ENCODE measurements at regions not wholly inside any gene's neighbourhood (a gene's known extent, or its start where the extent isn't known, plus 50 kb on each side); places are given as distances from the start of the nearest gene placed in this dataset.

- H3K27ac ChIP-seq = no peak overlapping the region
- TF ChIP-seq, protein P1, sequence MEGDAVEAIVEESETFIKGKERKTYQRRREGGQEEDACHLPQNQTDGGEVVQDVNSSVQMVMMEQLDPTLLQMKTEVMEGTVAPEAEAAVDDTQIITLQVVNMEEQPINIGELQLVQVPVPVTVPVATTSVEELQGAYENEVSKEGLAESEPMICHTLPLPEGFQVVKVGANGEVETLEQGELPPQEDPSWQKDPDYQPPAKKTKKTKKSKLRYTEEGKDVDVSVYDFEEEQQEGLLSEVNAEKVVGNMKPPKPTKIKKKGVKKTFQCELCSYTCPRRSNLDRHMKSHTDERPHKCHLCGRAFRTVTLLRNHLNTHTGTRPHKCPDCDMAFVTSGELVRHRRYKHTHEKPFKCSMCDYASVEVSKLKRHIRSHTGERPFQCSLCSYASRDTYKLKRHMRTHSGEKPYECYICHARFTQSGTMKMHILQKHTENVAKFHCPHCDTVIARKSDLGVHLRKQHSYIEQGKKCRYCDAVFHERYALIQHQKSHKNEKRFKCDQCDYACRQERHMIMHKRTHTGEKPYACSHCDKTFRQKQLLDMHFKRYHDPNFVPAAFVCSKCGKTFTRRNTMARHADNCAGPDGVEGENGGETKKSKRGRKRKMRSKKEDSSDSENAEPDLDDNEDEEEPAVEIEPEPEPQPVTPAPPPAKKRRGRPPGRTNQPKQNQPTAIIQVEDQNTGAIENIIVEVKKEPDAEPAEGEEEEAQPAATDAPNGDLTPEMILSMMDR (IDR thresholded peaks at IDR 0.05) = no peak
- no peak for DNase-seq (ENCODE audit: low spot score)
- H3K4me3 ChIP-seq = no peak overlapping the region
Observed at GRCh38 chr5:124052201-124052600, 540.2 kb downstream of the CSNK1G3 start.

DNA sequence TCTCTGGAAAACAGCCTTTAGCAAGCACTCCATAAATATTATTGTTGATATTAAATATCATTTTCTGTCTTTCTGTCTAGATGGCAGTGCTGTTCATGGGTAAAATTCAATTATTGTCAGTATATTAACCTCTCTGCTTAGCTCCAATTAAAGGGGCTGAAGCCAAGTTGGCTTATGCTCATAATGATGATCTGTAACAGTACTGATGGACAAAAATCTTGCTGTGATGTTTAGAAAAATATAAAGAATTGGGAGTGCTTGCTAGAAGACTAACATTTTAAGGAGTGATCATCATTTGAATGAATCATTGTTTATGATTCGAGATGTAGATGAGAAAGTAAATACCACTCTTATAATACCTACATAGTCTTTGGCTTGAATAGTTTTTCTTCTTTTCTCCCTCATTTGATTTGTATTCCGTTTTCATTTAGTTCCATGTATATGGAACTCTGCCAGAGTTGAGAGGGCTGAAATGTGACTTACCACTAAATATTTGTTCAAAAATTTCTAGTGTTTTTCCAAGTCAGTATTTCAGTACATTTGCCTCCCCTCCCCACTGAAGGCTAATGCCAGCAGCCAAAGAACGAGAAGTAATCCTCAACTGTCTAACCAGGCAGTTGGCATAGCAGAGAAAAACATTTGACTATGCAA lies 538.3 kb downstream of the CSNK1G3 start:
- TF ChIP-seq, protein P1 (IDR thresholded peaks at IDR 0.05) = no peak
- Histone ChIP-seq H3K27ac (no peak overlapping the region), H3K4me3 (no peak overlapping the region)
- DNase-seq (ENCODE audit: low spot score) = no peak

DNA sequence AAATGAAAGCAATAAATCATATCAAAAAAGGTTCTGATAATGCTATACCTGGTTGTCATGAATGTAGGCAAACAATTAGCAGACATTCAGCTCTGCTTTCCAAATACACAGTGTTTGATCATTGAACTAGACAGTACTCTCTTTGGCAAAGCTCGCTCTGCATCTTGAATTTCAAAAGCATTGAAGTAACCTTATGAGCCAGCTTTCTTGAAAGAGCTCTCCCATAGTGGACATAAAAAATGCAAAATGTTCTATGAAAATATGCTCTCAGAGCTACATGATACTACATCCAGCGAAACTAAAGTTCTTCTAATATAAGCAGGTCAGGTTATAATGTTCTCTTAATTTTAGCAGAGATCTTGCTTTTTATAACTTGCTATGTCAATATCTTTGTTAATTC lies 533.4 kb downstream of the CSNK1G3 start:
- DNase-seq (ENCODE audit: low spot score) = no peak
- Histone ChIP-seq H3K4me3 (no peak overlapping the region), H3K27ac (no peak overlapping the region)
- TF ChIP-seq, protein P1 (IDR thresholded peaks at IDR 0.05) = no peak

DNA sequence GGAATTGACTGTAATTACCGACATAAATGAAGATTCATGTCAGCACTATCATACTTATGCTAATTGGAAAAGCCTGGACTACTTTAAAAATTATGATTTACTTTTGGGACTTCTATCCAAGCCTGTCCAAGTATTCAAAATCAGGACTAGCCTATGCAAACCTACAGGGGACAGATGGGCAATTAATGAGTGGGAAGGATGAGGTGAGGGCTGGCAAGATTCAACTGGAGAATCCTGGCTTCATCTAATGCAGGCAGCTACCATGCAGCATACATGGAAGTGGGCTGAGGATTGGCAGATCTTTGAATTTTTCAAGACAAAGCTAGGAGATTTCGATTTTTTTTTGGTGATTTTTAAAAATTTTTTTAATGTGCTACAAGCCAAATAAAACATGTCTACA lies 532.6 kb downstream of the CSNK1G3 start:
- DNase-seq (ENCODE audit: low spot score) = no peak
- H3K4me3 ChIP-seq = no peak overlapping the region
- H3K27ac ChIP-seq = no peak overlapping the region
- TF ChIP-seq, protein P1 (IDR thresholded peaks at IDR 0.05) = no peak

GRCh38 chr5:124043456-124043855 lies 531.5 kb downstream of the CSNK1G3 start:
- DNase-seq (ENCODE audit: low spot score) = no peak
- TF ChIP-seq, protein P1 (IDR thresholded peaks at IDR 0.05) = no peak

DNA sequence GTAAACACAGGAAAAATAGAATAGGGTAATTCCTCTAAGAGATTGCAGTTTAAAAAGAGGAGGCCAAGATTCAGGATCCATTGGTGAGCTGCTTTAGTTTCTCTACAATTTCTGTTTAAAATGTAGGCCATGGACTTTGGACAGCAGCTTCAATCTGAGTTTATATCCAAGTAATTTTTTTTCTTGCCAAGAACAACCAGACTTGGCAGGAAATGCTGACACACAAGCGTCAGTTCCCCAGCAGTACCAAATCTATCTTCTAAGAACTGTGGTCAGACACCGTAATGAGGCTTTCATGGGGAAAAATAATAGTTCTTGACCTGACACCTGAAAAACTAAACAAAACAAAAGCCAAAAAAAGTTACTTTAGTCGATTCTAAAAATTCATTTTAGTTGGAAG lies 528.8 kb downstream of the CSNK1G3 start:
- Histone ChIP-seq H3K4me3 (no peak overlapping the region), H3K27ac (no peak overlapping the region)
- no peak for DNase-seq (ENCODE audit: low spot score)
- TF ChIP-seq, protein P1 (IDR thresholded peaks at IDR 0.05) = no peak

More at GRCh38 chr5:124043456-124043855, 531.5 kb downstream of the CSNK1G3 start:
- no peak overlapping the region for H3K4me3 ChIP-seq
- no peak overlapping the region for H3K27ac ChIP-seq

GRCh38 chr5:124039410-124039809 lies 527.4 kb downstream of the CSNK1G3 start:
- no peak overlapping the region for H3K4me3 ChIP-seq
- TF ChIP-seq, protein P1 (IDR thresholded peaks at IDR 0.05) = no peak
- DNase-seq (ENCODE audit: low spot score) = no peak
- H3K27ac ChIP-seq = no peak overlapping the region
